ENCODE measurements at regions not wholly inside any gene's neighbourhood (a gene's known extent, or its start where the extent isn't known, plus 50 kb on each side); places are given as distances from the start of the nearest gene placed in this dataset.
"Not testable (repeated sequence)": the region's sequence is repeated elsewhere in the genome, so short reads cannot be mapped to it uniquely, and the experiment has no call there.

DNA sequence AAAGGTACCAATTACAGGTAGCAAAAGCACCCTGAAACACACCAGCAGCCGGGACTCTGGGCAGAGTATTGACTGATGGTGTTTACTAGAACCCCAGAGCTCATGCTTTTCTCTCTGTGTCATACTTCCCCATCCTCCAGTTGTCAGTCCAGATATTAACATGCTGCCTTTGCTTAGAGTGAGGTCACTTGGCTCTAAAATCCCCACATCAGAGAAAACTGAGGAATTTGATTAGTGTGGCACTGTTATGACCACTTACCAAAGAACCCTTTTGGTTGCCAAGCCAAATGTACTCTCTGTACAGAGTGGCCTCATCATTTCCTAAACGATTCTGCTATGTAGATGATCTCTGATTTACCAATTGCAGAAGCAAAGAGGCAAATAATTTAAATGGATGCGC lies 80.4 kb downstream of the ABCC12 start:
- H3K9me3 Mint-ChIP-seq = no peaks in the 10 kb centered on the region
- H3K27me3 Mint-ChIP-seq = peaks cover 8% of the 10 kb centered on the region

DNA sequence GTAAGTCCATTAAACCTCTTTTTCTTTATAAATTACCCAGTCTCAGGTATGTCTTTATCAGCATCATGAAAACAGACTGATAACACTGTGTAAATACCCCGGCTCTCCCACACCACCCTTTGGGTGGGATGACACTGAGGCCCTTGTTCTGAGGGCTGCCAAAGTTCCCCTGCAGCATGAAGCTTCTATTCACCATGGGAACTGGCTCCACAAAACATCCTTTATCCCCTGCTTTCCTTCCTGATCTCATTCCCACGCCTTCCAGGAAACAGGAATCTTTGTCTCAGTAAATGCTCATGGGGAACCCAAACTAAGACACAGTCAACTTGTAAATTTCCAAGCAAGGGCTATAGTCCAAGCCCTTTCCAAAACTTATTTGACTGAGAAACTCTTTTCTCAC lies 88.4 kb downstream of the ABCC12 start:
- Mint-ChIP-seq H3K4me1 (no peaks in the 10 kb centered on the region), H3K27me3 (peaks cover 6% of the 10 kb centered on the region), H3K9me3 (peaks cover 10% of the 10 kb centered on the region), H3K36me3 (no peaks in the 10 kb centered on the region), H3K4me3 (no peak overlapping the region), H3K27ac (no peak overlapping the region)

More for the DNA sequence above, 80.4 kb downstream of the ABCC12 start:
- Mint-ChIP-seq H3K4me3 (no peak overlapping the region), H3K36me3 (no peaks in the 10 kb centered on the region), H3K27ac (no peak overlapping the region), H3K4me1 (no peaks in the 10 kb centered on the region)

DNA sequence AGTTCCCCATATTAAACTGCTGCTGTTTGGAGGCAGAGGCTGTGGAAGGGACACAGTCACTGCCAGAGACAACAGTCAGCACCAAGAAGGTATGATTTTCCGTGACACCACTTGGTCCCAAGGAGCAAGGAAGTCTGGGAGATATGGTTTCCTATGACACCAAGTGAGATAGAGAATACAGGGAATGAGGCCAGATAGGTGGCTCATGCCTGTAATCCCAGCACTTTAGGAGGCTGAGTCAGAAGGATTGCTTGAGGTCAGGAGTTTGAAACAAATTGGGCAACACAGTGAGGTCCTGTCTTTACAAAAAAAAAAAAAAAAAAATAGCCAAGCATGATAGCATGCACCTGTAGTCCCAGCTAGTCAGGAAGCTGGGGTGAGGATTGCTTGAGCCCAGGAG lies 90.8 kb downstream of the ABCC12 start:
- peaks cover 4% of the 10 kb centered on the region for H3K27me3 Mint-ChIP-seq
- H3K36me3 Mint-ChIP-seq = no peaks in the 10 kb centered on the region
- H3K27ac Mint-ChIP-seq = no peak overlapping the region
- H3K4me3 Mint-ChIP-seq = no peak overlapping the region
- no peaks in the 10 kb centered on the region for H3K4me1 Mint-ChIP-seq
- H3K9me3 Mint-ChIP-seq = peaks cover 10% of the 10 kb centered on the region

DNA sequence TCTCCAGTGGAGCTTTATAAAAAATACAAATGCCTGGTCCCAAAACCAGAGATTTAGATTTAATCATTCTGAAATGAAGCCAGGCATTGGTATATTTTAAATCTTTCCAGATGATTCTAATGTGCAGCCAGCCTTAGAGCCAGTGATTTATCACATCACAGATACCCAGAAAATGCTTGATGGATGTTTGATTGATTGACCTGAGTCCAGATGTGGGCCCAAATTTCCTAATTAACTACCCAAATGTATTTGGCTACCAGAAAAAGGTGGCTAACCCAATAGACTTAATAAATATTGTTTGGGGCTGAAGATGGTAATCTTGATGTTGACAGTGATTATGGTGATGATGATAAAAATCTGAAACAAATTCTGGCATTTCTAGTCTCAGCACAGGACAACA lies 93.1 kb downstream of the ABCC12 start:
- Mint-ChIP-seq H3K36me3 (no peaks in the 10 kb centered on the region), H3K4me3 (no peak overlapping the region), H3K27me3 (peaks cover 6% of the 10 kb centered on the region), H3K27ac (no peak overlapping the region), H3K9me3 (peaks cover 10% of the 10 kb centered on the region), H3K4me1 (no peaks in the 10 kb centered on the region)

DNA sequence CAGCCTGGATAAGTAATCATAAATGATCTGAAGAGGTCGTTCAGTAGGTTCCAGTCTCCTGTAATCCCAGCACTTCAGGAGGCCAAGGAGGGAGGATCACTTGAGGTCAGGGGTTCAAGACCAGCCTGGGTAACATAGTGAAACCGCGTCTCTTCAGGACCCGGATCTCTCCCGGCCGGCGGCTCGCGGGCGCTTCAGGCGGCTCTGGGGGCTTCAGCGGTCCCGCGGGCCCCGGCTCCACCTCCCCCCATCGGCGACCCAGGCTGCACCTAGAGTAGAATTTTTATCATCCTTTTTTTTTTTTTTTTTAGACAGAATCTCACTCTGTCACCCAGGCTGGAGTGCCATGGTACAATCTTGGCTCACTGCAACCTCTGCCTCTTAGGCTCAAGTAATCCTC lies 95.9 kb downstream of the ABCC12 start:
- H3K4me3 Mint-ChIP-seq = no peak overlapping the region
- H3K27ac Mint-ChIP-seq = no peak overlapping the region
- peaks cover 10% of the 10 kb centered on the region for H3K9me3 Mint-ChIP-seq
- H3K36me3 Mint-ChIP-seq = no peaks in the 10 kb centered on the region
- peaks cover 11% of the 10 kb centered on the region for H3K27me3 Mint-ChIP-seq
- H3K4me1 Mint-ChIP-seq = no peaks in the 10 kb centered on the region

DNA sequence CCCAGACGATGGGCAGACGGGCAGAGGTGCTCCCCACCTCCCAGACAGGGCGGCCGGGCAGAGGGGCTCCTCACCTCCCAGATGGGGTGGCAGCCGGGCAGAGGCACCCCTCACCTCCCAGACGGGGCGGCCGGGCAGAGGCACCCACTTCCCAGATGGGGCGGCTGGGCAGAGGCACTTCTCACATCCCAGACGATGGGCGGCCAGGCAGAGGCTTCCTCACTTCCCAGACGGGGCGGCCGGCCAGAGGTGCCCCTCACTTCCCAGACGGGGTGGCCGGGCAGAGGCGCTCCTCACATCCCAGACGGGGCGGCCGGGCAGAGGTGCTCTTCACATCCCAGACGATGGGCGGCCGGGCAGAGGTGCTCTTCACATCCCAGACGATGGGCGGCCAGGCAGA lies 96.6 kb downstream of the ABCC12 start:
- H3K4me3 Mint-ChIP-seq, H3K4me1 Mint-ChIP-seq, H3K36me3 Mint-ChIP-seq, H3K27ac Mint-ChIP-seq, H3K9me3 Mint-ChIP-seq: not testable (repeated sequence)
- peaks cover 14% of the 10 kb centered on the region for H3K27me3 Mint-ChIP-seq

DNA sequence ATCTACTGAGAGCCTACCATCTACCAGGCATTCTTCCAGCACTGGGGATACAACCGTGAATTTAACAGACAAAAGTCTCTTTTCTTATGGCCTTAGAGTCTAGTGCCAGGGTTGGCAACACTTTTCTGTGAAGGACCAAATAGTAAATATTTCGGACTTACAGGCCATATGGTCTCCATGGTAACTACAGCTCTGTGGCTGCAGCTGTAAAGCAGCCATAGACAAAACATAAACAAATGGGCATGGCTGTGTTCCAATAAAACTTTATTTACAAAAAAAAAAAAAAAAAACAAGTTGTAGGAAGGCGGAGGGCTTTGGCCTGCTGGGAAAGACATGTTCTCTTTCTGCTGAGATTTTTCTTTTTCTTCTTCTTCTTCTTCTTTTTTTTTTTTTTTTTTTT lies 98.7 kb downstream of the ABCC12 start:
- Mint-ChIP-seq H3K27ac (no peak overlapping the region), H3K9me3 (no peaks in the 10 kb centered on the region), H3K4me3 (no peak overlapping the region), H3K36me3 (no peaks in the 10 kb centered on the region), H3K4me1 (no peaks in the 10 kb centered on the region), H3K27me3 (peaks cover 16% of the 10 kb centered on the region)

DNA sequence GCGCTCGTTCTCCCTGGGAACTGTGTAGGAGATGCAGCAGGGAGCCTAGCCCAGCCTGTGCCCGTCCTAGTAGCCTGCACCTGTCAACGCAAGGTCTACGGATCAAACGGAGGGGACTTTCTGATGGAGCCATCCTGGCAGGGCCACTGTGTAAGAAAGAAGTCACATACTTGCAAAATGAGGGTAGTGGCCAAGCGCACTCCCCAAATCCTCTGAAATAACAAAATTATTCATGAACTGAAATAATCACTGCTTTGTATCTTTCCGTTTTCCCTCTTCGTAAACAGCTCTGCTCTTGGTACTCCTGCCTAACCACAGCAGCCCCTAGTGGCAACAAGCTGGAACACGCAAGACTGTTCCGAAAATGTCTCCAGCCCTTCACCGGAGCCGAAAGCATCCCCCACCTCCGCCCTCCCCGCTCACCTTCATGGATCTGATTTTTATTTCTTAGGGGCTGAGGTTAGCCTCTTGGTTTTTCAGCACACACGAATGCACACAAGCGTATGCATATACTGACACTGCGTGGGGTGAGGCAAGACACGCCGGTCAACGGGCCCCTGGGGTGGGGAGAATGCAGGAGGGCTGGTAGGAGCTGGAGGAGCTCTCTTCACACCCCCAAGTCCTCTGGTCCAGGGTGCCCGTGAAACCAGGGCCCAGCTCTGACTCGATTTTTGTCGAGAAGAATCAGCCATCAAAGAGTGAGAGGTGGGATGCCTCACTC lies 100.8 kb downstream of the ABCC12 start:
- no peaks in the 10 kb centered on the region for H3K9me3 Mint-ChIP-seq
- H3K27ac Mint-ChIP-seq = no peak overlapping the region
- no peaks in the 10 kb centered on the region for H3K4me1 Mint-ChIP-seq
- H3K27me3 Mint-ChIP-seq = peaks cover 15% of the 10 kb centered on the region
- no peaks in the 10 kb centered on the region for H3K36me3 Mint-ChIP-seq
- H3K4me3 Mint-ChIP-seq = no peak overlapping the region

DNA sequence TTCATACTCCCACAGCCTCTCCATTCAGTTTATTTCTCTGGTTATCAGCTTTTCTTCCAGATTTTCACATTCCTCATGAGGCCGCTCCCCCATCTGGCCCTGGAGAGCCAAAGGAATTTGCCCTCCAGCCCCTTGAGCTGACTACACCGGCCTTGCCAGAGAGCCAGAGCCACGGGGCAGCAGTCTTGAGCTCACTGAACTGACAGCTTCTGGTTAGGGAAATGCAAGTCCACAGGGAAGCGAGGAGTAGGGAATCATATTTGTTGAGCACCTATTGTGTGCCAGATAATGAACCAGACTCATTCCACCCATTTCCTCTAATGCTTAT lies 102.4 kb downstream of the ABCC12 start:
- Mint-ChIP-seq H3K9me3 (no peaks in the 10 kb centered on the region), H3K27ac (no peak overlapping the region), H3K27me3 (peaks cover 13% of the 10 kb centered on the region)

DNA sequence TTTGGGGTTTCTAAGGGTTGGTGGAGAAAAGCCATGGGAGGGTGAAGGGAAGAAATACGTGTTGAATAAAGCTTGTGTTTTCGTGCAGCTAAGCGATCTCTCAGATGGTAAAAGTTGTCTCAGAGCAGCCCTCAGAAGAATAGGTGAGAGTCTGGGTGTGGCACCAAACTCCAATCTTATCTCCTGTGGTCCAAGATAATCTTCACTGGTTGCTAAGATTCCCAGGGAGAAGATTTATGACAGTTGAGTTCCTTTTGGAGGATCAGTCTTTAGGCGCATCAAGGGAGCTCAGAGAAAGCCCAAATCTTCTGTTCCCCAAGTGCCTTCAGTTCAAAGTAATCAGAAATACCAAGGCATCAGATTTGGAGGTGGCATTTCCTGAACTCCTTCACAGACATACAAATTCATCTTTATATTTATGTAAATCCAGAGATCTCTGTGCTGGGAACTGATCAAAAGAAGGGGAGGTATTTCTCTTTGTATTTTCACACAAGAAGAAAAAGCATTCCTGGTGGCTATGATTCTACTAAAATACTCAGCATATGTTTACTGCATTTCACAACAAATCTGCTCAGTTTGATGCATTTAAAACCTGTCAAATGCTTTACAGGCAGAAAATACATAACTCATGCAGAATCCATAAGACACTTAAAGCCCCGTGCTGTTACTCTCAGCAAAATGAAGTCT lies 102.9 kb downstream of the ABCC12 start:
- Mint-ChIP-seq H3K27ac (no peak overlapping the region), H3K4me3 (no peak overlapping the region), H3K27me3 (peaks cover 12% of the 10 kb centered on the region), H3K9me3 (no peaks in the 10 kb centered on the region), H3K36me3 (no peaks in the 10 kb centered on the region), H3K4me1 (no peaks in the 10 kb centered on the region)

More for the DNA sequence above, 102.4 kb downstream of the ABCC12 start:
- Mint-ChIP-seq H3K4me3 (no peak overlapping the region), H3K36me3 (no peaks in the 10 kb centered on the region), H3K4me1 (no peaks in the 10 kb centered on the region)

DNA sequence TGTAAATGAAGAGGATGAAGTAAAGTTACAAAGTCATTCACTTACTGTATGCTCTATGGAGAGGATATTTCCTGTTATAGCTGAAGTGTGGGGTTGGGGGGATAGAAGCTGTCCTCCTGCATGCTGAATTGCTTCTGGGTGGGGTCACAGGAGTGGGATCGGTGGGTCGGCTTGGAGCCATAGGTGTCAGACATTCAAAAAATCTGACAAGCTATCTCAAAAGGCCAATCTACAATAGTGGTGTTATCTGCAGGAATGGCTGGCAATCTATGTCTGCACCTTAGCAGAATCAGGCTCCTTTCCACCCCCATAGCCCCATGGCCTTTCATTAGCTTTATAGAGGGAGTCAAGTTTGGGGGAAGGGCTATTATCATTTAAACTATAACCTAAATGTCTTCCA lies 104.9 kb downstream of the ABCC12 start:
- Mint-ChIP-seq H3K4me1 (no peaks in the 10 kb centered on the region), H3K4me3 (no peak overlapping the region), H3K27ac (no peak overlapping the region), H3K27me3 (peaks cover 13% of the 10 kb centered on the region), H3K36me3 (no peaks in the 10 kb centered on the region), H3K9me3 (no peaks in the 10 kb centered on the region)

DNA sequence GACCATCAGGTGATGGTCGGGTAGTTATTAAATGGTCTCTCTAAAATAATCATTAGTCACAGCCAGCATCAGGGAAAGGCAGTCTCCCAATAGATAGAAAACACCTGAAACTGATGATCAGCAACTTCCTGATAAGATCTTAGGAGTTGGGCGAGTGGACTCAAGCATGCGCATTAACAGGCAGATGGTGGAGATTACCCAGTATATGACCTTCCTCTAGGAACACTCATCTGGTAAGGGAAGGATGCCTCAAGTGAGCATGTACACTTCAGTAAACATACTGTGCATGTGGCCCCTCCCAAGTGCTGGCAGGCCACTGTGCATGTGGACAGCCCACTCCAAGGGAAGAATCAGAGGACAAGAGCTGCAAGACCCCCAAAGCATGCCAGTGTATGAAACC lies 105.9 kb downstream of the ABCC12 start:
- no peaks in the 10 kb centered on the region for H3K36me3 Mint-ChIP-seq
- no peak overlapping the region for H3K27ac Mint-ChIP-seq
- no peak overlapping the region for H3K4me3 Mint-ChIP-seq
- H3K4me1 Mint-ChIP-seq = no peaks in the 10 kb centered on the region
- no peaks in the 10 kb centered on the region for H3K9me3 Mint-ChIP-seq
- peaks cover 11% of the 10 kb centered on the region for H3K27me3 Mint-ChIP-seq

DNA sequence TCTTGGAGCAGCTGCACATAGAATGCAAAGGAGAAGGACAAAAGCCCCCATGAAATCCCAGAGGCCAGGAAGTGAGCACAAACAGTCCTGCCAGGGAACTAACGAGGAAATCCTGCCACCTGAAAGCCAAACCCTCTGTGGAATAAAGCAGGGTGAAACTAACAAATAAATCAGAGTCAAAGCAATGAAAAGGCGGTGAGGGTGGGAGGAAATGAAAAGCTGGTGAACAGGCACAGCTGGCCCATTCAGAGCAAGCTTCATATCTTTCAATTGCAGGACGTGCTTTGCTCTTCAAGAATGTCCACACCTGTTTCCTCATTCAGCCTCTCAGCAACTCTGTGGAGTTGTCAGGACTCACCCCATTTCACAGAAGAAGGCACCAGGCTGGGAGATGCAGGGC lies 108.1 kb downstream of the ABCC12 start:
- Mint-ChIP-seq H3K27me3 (peaks cover 7% of the 10 kb centered on the region), H3K27ac (no peak overlapping the region), H3K36me3 (no peaks in the 10 kb centered on the region), H3K4me3 (no peak overlapping the region), H3K9me3 (no peaks in the 10 kb centered on the region), H3K4me1 (no peaks in the 10 kb centered on the region)

DNA sequence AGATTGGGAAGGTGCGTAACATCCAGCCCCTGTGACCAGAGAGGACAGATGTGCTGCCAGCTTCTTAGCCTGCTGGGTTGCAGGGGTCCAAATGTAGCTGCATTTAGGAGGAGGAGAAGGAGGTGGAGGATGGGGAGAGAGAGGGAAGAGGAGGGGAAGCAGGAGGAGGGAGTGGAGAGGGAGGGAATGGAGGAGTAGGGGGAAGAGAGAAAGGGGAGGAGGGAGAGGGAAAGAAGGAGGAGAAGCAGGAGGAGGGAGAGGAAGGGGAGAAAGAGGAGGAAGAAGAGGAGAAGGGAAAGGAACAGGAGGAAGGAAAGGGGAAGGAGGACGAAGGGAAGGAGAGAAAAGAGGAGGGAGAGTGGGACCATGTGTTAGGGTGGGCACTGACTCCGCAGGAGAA lies 108.6 kb downstream of the ABCC12 start:
- peaks cover 7% of the 10 kb centered on the region for H3K27me3 Mint-ChIP-seq
- no peaks in the 10 kb centered on the region for H3K4me1 Mint-ChIP-seq
- no peaks in the 10 kb centered on the region for H3K36me3 Mint-ChIP-seq
- H3K27ac Mint-ChIP-seq = no peak overlapping the region
- no peak overlapping the region for H3K4me3 Mint-ChIP-seq
- no peaks in the 10 kb centered on the region for H3K9me3 Mint-ChIP-seq

DNA sequence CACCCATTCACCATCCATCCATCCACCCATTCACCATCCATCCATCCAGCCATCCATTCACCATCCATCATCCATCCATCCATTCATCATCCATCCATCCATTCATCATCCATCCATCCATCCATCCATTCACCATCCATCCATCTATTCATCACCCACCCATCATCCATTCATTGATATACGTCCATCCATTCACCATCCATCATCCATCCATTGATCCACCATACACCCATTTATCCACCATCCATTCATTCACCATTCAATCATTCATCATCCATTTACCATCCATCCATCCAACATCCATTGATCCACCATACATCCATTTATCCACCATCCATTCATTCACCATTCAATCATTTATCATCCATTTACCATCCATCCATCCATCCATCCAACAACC lies 111.7 kb downstream of the ABCC12 start:
- no peak overlapping the region for H3K27ac Mint-ChIP-seq
- no peaks in the 10 kb centered on the region for H3K4me1 Mint-ChIP-seq
- H3K4me3 Mint-ChIP-seq = no peak overlapping the region
- H3K27me3 Mint-ChIP-seq = peaks cover 6% of the 10 kb centered on the region
- H3K36me3 Mint-ChIP-seq = no peaks in the 10 kb centered on the region
- no peaks in the 10 kb centered on the region for H3K9me3 Mint-ChIP-seq

DNA sequence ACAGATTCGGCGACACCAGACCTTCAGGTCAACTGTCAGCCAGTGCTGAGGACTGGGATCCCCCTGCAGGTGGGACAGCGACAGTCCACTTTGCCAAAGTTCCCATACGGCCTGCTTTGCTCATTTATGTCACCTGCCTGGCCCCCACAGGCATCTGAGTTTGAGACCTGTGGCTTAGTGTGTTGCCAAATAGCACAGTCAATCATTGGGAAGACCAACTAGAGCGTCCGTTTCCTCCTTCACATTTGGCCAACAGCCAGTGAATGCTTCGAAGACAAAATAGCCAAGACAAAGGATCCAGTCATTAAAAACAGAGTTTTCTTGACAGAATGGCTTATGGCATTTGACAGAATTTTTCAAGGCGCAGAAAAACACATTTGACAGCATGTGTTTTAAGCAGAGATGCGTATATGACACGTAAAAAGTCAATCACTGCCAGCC lies 113.8 kb downstream of the ABCC12 start:
- H3K4me3 Mint-ChIP-seq = no peak overlapping the region
- peaks cover 10% of the 10 kb centered on the region for H3K27me3 Mint-ChIP-seq
- no peaks in the 10 kb centered on the region for H3K36me3 Mint-ChIP-seq
- H3K4me1 Mint-ChIP-seq = no peaks in the 10 kb centered on the region
- no peak overlapping the region for H3K27ac Mint-ChIP-seq
- H3K9me3 Mint-ChIP-seq = no peaks in the 10 kb centered on the region

DNA sequence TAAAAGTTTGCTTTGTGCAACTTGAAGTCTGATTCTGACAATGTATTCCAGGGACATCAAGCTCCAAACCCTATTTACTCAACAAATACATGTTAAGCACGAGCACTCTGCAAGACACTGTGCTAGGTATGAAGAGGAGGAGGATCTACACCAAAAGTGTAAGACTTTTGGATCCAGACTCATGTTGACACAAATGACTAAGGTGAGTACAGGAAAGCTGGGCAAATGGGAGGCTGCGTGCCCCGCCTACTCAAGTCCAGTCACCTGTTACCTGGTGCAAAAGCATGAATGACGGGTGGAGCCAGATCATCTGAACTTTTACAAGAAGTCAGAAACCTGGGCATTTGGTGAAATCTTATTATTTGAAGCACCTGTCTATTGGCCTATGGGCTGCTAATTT lies 120.7 kb downstream of the ABCC12 start:
- no peak overlapping the region for H3K4me3 Mint-ChIP-seq
- peaks cover 6% of the 10 kb centered on the region for H3K27me3 Mint-ChIP-seq
- H3K9me3 Mint-ChIP-seq = peaks cover 5% of the 10 kb centered on the region
- no peak overlapping the region for H3K27ac Mint-ChIP-seq
- no peaks in the 10 kb centered on the region for H3K36me3 Mint-ChIP-seq
- H3K4me1 Mint-ChIP-seq = no peaks in the 10 kb centered on the region

Data from activated naive CD4-positive, alpha-beta T cell treated with anti-CD3 and anti-CD28 coated beads, Interleukin-2, amount 50 U/mL, for 24 hours (primary cell).